ENCODE measurements at regions not wholly inside any gene's neighbourhood (a gene's known extent, or its start where the extent isn't known, plus 50 kb on each side); places are given as distances from the start of the nearest gene placed in this dataset.
A peak's percentile ranks its signal among the peaks of the same experiment; 100 is the strongest.

GRCh38 chr6:92043777-92044176 lies 1375.6 kb downstream of the EPHA7 start:
- Histone ChIP-seq H3K27me3 (ENCODE audit: control insufficient read depth, insufficient read depth) (no peaks in the 10 kb centered on the region), H3K27ac (ENCODE audit: low read length) (no peak overlapping the region), H3K4me1 (ENCODE audit: control insufficient read depth, insufficient read depth, low read length) (no peaks in the 10 kb centered on the region), H3K9me3 (ENCODE audit: control insufficient read depth, low read length) (no peaks in the 10 kb centered on the region), H3K4me3 (ENCODE audit: low read length) (no peak overlapping the region)
- intact Hi-C loops (cut with DNase I): no loop called here
- DNase-seq (no peak), ATAC-seq (no peak)
- WGBS: 44% methylated on average over 3 of the region's 3 CpGs

DNA sequence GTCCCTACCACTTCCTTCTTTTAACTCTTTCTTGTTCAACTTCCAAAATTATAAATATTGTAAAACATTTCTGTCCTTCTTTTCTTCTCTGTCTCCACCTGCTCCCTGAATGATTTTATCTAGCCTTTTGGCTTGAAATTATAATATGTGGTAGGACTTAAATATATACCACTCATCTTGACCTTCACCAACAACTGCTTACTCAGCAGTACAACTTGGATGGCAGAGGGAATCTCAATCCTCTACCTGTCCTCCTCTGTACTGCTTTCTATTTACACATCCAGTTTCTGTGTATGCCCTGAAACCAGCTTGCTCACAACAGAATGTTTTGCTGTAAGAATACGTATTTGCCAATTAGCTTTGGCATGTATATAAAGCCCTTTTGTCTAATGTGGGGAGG lies 1392.5 kb downstream of the EPHA7 start:
- intact Hi-C loops (cut with DNase I): no loop called here
- Histone ChIP-seq H3K9me3 (ENCODE audit: control insufficient read depth, low read length) (no peaks in the 10 kb centered on the region), H3K27ac (ENCODE audit: low read length) (no peak overlapping the region), H3K4me1 (ENCODE audit: control insufficient read depth, insufficient read depth, low read length) (no peaks in the 10 kb centered on the region), H3K27me3 (ENCODE audit: control insufficient read depth, insufficient read depth) (no peaks in the 10 kb centered on the region), H3K4me3 (ENCODE audit: low read length) (no peak overlapping the region)
- DNase-seq (no peak), ATAC-seq (no peak)
- WGBS: 84% methylated on average over 1 of the region's 1 CpG

DNA sequence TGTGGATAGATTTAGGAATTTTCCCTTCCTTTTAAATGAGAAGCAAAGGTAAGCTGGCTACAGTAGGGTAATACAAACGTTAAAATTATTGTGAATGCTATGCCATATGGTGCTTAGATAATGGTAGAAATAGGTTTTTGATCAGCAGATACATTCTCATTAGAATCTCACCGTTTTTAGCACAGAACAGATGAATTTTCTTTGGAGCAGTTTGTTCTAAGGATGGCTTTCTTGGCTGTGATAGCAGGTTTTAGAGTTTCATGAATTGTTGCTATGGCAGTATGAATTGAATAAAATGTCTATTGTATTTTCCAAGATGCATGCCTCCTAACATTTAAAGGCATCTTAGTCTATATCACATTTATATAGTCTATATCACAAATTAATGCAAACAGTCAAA lies 1394.5 kb downstream of the EPHA7 start:
- intact Hi-C loops (cut with DNase I): no loop called here

DNA sequence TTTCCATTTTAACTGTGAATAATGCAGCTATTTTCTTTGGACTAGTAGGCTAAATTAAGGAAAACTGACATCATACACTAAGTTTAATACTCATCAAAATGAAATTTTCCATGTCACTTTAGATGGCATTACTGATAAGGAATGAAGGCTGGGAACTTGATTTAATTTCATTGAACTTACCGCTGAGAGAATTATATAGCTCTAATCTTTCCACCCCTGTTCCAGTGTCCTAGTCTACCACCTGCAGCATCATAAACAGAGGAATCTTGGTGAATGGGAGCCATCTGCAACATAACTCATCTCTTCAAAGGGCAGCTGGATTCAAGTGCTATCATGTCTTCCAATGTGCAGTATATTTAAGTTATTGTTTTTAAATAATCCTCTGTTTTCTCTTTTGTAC lies 1395.2 kb downstream of the EPHA7 start:
- 74% methylated on average over 1 of the region's 1 CpG for WGBS
- no peak for ATAC-seq
- Histone ChIP-seq H3K27ac (ENCODE audit: low read length) (no peak overlapping the region), H3K4me3 (ENCODE audit: low read length) (no peak overlapping the region), H3K4me1 (ENCODE audit: control insufficient read depth, insufficient read depth, low read length) (no peaks in the 10 kb centered on the region), H3K9me3 (ENCODE audit: control insufficient read depth, low read length) (no peaks in the 10 kb centered on the region), H3K27me3 (ENCODE audit: control insufficient read depth, insufficient read depth) (no peaks in the 10 kb centered on the region)
- intact Hi-C loops (cut with DNase I): no loop called here
- no peak for DNase-seq

More for the DNA sequence above, 1394.5 kb downstream of the EPHA7 start:
- WGBS: 48% methylated on average over 2 of the region's 2 CpGs
- no peak for DNase-seq
- no peaks in the 10 kb centered on the region for H3K27me3 ChIP-seq (ENCODE audit: control insufficient read depth, insufficient read depth)
- no peak for ATAC-seq
- no peaks in the 10 kb centered on the region for H3K4me1 ChIP-seq (ENCODE audit: control insufficient read depth, insufficient read depth, low read length)
- no peaks in the 10 kb centered on the region for H3K9me3 ChIP-seq (ENCODE audit: control insufficient read depth, low read length)
- no peak overlapping the region for H3K27ac ChIP-seq (ENCODE audit: low read length)
- no peak overlapping the region for H3K4me3 ChIP-seq (ENCODE audit: low read length)

DNA sequence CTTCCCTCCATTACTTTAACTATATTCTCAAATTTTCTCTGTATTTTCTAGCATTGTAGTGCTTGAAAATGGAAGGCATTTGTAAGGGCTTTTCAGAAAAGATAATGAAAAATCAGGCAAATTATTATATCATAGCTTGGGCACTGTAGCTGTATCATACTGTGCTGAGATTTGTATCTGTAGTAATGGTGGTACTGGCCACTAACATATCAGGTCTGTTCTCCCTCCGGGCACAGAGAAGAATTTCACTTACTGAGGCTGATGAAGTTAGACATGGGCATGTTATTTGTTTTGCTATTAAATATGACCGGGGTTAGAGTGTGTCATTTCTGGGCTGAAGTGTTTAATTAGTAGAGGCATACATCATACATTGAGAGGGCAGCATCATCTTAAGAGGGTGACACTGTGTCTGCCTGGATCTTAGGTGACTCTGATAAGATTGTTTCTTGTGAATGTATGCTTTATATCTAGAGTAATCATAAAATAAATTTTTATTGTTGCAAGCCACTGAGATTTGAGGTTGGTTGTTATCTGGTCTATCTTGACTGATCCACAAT lies 1395.9 kb downstream of the EPHA7 start:
- no peak overlapping the region for H3K27ac ChIP-seq (ENCODE audit: low read length)

GRCh38 chr6:92011681-92012245 lies 1407.6 kb downstream of the EPHA7 start:
- Histone ChIP-seq H3K4me3 (ENCODE audit: low read length) (no peak overlapping the region), H3K4me1 (ENCODE audit: control insufficient read depth, insufficient read depth, low read length) (no peaks in the 10 kb centered on the region), H3K27ac (ENCODE audit: low read length) (no peak overlapping the region), H3K9me3 (ENCODE audit: control insufficient read depth, low read length) (no peaks in the 10 kb centered on the region), H3K27me3 (ENCODE audit: control insufficient read depth, insufficient read depth) (no peaks in the 10 kb centered on the region)
- ATAC-seq (peak in 1 of 2 donors; percentile 29), DNase-seq (peak in 2 of 3 donors; percentile 16 to 21)
- WGBS: 97% methylated on average over 29 of the region's 29 CpGs
- intact Hi-C loops (cut with DNase I): no loop called here

More for the DNA sequence above, 1395.9 kb downstream of the EPHA7 start:
- Histone ChIP-seq H3K27me3 (ENCODE audit: control insufficient read depth, insufficient read depth) (no peaks in the 10 kb centered on the region), H3K9me3 (ENCODE audit: control insufficient read depth, low read length) (no peaks in the 10 kb centered on the region), H3K4me1 (ENCODE audit: control insufficient read depth, insufficient read depth, low read length) (no peaks in the 10 kb centered on the region), H3K4me3 (ENCODE audit: low read length) (no peak overlapping the region)
- DNase-seq (no peak), ATAC-seq (no peak)
- intact Hi-C loops (cut with DNase I): no loop called here
- WGBS: 84% methylated on average over 2 of the region's 2 CpGs

- no peaks in the 10 kb centered on the region for H3K9me3 ChIP-seq (ENCODE audit: control insufficient read depth, low read length)
- no peaks in the 10 kb centered on the region for H3K4me1 ChIP-seq (ENCODE audit: control insufficient read depth, insufficient read depth, low read length)
- 80% methylated on average over 7 of the region's 7 CpGs for WGBS
- H3K4me3 ChIP-seq (ENCODE audit: low read length): no peak overlapping the region
- DNase-seq: no peak
- H3K27ac ChIP-seq (ENCODE audit: low read length): no peak overlapping the region
- intact Hi-C loops (cut with DNase I): no loop called here
- ATAC-seq: no peak
- H3K27me3 ChIP-seq (ENCODE audit: control insufficient read depth, insufficient read depth): no peaks in the 10 kb centered on the region
Observed at GRCh38 chr6:92008757-92009502, 1410.4 kb downstream of the EPHA7 start.

- ATAC-seq: no peak
- WGBS: 89% methylated on average over 3 of the region's 3 CpGs
- Histone ChIP-seq H3K4me1 (ENCODE audit: control insufficient read depth, insufficient read depth, low read length) (no peaks in the 10 kb centered on the region), H3K4me3 (ENCODE audit: low read length) (no peak overlapping the region), H3K27ac (ENCODE audit: low read length) (no peak overlapping the region), H3K9me3 (ENCODE audit: control insufficient read depth, low read length) (no peaks in the 10 kb centered on the region), H3K27me3 (ENCODE audit: control insufficient read depth, insufficient read depth) (no peaks in the 10 kb centered on the region)
- intact Hi-C loops (cut with DNase I): no loop called here
- DNase-seq: no peak
Observed at GRCh38 chr6:92000112-92000511, 1413.2 kb upstream of the MAP3K7 start.

DNA sequence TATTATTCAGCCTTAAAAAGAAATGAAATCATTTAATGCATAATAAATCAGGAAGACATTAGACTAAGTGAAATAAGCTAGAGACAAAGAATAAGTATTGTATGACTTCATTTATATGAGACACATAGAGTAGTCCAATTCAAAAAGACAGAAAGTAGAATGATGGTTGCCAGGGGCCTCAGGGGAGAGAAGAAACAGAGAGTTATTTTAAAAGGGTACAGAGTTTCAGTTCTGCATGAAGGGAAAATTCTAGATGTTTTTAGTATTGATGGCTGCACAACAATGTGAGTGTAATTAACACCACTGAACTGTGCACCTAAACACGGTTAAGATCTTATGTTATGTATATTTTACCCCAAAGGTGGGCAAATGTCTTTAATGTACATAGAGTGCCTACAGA lies 1407.9 kb upstream of the MAP3K7 start:
- no peaks in the 10 kb centered on the region for H3K27me3 ChIP-seq (ENCODE audit: control insufficient read depth, insufficient read depth)
- H3K4me1 ChIP-seq (ENCODE audit: control insufficient read depth, insufficient read depth, low read length): no peaks in the 10 kb centered on the region
- H3K4me3 ChIP-seq (ENCODE audit: low read length): no peak overlapping the region
- intact Hi-C loops (cut with DNase I): no loop called here
- DNase-seq: no peak
- no peak overlapping the region for H3K27ac ChIP-seq (ENCODE audit: low read length)
- no peaks in the 10 kb centered on the region for H3K9me3 ChIP-seq (ENCODE audit: control insufficient read depth, low read length)
- 97% methylated on average over 1 of the region's 1 CpG for WGBS
- ATAC-seq: no peak

DNA sequence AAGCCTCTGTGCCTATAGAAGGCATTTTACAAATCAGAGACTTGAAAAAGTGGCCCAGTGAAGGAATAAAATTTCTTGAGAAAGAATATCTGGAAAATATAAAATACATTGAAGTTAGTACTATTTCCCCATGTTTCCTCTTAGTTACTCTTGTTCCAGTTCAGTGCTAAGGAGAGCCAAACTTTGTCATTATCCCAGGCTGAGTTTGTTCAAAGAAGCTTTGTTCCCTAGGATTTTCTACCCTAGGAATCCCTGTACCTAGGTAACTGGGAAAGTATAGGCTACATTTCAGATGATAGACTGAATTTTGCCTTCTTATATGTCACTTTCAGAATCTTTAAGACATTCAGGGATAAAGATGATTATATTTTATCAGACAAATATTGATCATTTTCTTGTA lies 1395.7 kb upstream of the MAP3K7 start:
- no peaks in the 10 kb centered on the region for H3K4me1 ChIP-seq (ENCODE audit: control insufficient read depth, insufficient read depth, low read length)
- intact Hi-C loops (cut with DNase I): no loop called here
- ATAC-seq: no peak
- H3K4me3 ChIP-seq (ENCODE audit: low read length): no peak overlapping the region
- H3K27me3 ChIP-seq (ENCODE audit: control insufficient read depth, insufficient read depth): no peaks in the 10 kb centered on the region
- DNase-seq: no peak
- no peak overlapping the region for H3K27ac ChIP-seq (ENCODE audit: low read length)
- H3K9me3 ChIP-seq (ENCODE audit: control insufficient read depth, low read length): no peaks in the 10 kb centered on the region

DNA sequence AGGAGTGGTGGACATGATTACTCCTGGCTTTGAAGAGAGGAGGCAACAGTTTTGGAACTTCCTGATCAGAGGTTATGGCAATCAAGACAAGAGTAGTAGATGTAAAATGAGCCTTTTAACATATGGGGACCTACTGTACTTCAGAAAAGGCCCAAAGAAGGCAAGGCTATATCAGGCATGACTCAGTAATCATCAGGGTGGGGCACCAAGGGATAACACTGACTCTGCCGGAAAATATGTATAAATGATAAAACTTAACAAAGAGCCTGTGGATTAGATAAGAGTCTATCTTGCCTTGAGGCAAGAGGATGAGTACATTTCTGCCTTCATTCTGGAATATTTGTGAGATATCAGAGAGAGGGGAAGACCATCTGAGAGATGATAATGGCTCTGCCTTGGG lies 1389.9 kb upstream of the MAP3K7 start:
- no peak for DNase-seq
- no peaks in the 10 kb centered on the region for H3K4me1 ChIP-seq (ENCODE audit: control insufficient read depth, insufficient read depth, low read length)
- WGBS: 55% methylated on average over 1 of the region's 1 CpG
- no peak overlapping the region for H3K4me3 ChIP-seq (ENCODE audit: low read length)
- no peaks in the 10 kb centered on the region for H3K27me3 ChIP-seq (ENCODE audit: control insufficient read depth, insufficient read depth)
- ATAC-seq: no peak
- H3K27ac ChIP-seq (ENCODE audit: low read length): no peak overlapping the region
- H3K9me3 ChIP-seq (ENCODE audit: control insufficient read depth, low read length): no peaks in the 10 kb centered on the region
- intact Hi-C loops (cut with DNase I): no loop called here
